NK-92 (cell line): ENCODE measurements at regions not wholly inside any gene's neighbourhood (a gene's known extent, or its start where the extent isn't known, plus 50 kb on each side); places are given as distances from the start of the nearest gene placed in this dataset.
"Not testable (repeated sequence)": the region's sequence is repeated elsewhere in the genome, so short reads cannot be mapped to it uniquely, and the experiment has no call there.

ENCODE experiments used
- DNase-seq: peaks from one replicate; lab custom pipeline; 2025; ENCODE audit not compliant: unreplicated experiment; lab: John Stamatoyannopoulos, UW

GRCh38 chr5:39775086-39775796 lies 350.5 kb upstream of the DAB2 start:
- DNase-seq: no peak

DNA sequence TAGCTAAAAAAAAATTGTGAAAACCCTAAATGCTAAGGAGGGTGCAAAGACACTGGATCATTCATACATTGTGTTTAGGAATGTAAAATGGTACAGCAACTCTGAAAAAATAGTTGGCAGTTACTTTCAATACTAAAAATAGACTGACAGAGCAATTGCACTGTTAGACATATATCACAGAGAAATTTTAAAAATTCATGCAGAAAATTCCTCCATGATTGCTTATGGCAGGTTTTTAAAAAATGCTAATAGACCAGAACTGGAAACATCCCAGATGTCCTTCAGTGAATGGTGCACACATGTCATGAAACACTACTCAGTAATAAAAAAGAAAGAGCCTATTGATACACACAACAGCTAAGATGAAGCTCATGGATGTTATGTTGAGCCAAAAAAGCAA lies 349.8 kb upstream of the DAB2 start:
- DNase-seq: no peak

DNA sequence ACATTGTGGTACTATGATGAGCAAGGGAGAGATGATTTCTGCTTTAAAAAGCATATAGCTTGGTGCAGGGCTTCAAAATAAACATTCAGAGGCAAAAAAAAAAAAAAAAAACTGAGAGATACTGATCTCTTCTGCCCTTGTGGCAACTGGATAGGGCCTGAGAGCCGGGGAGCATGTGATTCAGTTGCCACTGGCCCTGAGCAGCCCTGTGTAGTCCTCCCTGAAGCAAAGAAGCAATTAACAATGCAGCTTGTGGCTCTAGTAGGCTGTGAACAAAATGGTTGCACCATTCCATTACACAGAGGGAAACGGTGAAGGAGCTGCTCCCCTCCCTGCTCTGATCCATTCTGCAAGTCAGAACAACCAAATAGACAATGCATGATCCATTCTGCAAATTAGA lies 347.5 kb upstream of the DAB2 start:
- DNase-seq: no peak

DNA sequence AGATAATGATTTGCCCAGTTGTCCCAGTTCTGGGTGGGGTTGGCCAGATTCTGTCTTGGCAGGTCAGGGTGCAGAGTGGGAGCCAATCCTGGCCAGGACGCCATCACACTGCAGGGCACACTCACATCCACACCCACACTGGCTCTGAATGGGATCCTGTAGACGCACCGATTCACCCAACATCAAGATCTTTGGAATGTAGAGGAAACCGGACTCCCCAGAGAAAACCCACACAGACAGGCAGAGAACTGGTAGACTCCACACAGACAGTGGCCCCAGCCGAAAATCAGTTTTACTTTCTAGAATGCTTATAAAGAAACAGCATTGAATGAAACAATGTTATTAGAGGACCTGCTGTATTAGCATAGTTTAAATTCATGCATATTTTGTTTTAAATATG lies 343.1 kb upstream of the DAB2 start:
- DNase-seq: no peak

GRCh38 chr5:39765366-39765765 lies 340.6 kb upstream of the DAB2 start:
- no peak for DNase-seq

DNA sequence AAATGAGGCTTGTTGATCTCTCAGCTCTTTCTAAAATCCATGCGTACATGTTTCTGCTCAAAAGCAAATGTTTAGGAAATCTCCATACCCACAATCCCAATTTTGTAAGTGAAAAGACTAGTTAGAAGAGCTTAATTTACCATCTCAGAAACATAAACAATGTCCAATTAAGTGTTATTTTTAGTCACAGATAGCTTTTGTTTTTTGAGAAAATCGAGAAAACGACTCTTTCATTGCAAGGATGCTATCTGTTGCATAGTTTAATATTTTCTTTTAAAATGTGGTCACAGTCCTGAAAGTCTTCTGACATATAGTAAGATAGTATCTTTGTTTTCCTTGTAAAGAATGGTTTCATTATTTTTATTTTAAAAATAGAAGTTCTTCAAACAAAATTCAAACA lies 338.0 kb upstream of the DAB2 start:
- no peak for DNase-seq

GRCh38 chr5:39761199-39761950 lies 336.6 kb upstream of the DAB2 start:
- no peak for DNase-seq

DNA sequence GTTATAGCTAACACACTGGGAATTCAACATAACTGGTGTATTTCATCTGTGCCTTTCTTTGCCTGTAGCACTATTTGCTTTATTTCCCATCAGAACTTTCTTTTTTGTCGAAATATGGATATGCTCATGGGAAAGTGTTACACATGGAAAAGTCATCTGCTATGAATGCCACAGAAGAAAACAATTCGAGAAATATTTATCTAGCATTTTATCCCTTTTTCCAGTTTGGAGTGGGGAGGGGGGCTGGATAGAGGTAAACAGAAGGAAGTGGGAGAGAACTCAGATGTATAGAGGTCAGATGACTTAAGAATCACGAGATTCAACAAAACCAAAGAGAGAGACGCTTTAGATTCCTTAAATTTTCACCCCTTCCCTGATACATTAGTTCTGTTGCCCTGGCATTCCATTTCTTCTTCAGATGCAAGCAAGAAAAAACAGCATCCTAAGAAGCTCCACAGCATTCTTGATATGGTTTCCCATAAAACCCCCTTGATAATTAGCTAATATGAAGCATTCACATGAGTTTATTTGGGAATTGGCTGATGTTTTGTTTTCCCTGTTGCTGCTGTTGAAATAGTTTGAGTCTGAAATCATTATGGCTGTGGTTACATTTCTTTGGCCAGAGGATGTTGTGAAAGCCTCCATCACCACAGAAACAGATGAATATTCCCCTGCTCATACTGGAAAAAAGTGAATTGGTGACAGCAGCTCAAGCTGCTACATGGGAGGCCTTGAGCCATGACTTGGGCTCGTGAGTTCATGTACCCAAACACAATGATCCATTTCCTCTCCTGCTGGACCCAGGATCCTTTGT lies 335.8 kb upstream of the DAB2 start:
- DNase-seq: no peak

DNA sequence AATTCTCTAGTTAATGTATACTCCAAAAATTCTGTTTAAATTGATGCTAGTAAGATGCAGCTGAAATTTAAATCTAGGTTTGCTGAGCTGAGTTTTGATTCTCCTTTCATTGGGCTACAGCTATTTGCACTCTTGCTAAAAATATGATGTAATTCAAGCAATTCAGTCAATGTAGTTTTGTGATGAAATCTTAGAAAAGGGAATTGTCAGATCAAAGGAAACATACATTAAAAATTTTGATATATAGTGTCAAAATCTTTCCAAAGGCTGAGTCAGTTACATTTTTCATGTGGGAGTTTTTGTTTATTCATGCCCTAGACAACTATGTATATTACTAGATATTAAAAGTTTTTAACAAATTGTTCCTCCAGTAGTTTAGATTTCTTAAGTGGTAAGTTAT lies 334.9 kb upstream of the DAB2 start:
- no peak for DNase-seq

DNA sequence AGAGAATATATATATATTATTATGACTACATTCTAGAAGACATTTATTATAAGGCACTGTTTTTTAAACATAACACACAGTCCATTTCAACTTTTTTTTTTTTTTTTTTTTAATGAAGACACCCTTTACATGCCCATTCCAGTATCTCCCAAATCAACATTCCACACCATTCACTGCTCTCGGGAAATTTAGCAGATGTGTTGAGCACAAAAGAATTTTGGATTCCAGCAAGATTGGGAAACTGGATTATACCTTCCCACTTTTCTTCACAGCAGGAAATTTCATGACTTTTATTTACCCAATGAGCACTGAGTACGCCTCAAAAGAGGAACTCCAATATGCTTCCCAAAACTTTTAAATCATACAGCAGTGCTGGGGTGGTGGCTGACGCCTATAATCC lies 333.6 kb upstream of the DAB2 start:
- no peak for DNase-seq

DNA sequence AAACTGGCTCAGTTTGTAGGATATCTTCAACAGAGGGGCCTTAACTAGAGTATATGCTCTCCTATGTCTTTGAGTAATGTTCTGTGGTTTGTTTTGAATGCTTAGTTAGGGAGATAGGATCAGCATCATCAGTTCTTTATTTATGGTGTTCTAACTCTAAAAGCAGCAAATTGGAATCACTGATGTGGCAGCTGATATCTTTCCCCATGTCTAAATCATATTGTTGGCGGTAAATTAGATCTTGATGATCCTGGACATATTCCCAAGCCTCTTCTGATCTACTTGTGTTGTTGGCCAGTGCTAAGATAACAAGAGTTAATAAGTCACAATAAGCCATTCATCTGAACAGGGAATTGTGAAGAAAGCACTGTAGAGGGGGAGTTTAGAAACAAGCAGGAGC lies 332.4 kb upstream of the DAB2 start:
- DNase-seq: no peak

GRCh38 chr5:39755986-39756385 lies 331.2 kb upstream of the DAB2 start:
- no peak for DNase-seq

GRCh38 chr5:39755452-39755851 lies 330.7 kb upstream of the DAB2 start:
- no peak for DNase-seq

DNA sequence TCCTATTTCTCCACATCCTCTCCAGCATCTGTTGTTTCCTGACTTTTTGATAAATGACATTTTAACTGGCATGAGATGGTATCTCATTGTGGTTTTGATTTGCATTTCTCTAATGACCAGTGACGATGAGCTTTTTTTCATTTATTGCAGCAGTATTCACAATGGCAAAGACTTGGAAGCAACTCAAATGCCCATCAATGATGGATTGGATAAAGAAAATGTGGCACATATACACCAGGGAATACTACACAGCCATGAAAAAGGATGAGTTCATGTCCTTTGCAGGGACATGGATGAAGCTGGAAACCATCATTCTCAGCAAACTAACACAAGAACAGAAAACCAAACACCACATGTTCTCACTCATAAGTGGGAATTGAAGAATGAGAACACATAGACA lies 329.0 kb upstream of the DAB2 start:
- DNase-seq: not testable (repeated sequence)

GRCh38 chr5:39750661-39751060 lies 325.9 kb upstream of the DAB2 start:
- DNase-seq: no peak

GRCh38 chr5:39742916-39743315 lies 318.1 kb upstream of the DAB2 start:
- no peak for DNase-seq

GRCh38 chr5:39740404-39740803 lies 315.6 kb upstream of the DAB2 start:
- no peak for DNase-seq

GRCh38 chr5:39732166-39732565 lies 307.4 kb upstream of the DAB2 start:
- DNase-seq: no peak

DNA sequence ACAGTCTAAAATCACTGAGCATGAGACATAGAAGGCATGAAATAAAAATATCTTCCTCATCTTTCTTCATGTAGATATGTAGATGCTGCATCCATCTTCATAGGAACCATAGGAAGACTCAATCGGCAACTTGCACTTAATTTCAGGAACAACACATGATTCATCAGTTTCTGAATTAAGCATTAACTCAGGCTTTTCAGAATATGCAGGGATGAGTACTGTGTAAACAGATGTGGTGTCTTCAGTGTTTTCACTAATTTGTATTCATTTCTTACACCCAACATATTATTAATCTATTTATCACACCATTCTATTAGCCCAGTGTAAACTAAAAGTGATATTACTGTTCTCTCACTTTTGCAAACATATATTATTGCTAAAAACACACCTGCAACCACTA lies 305.9 kb upstream of the DAB2 start:
- DNase-seq: no peak

GRCh38 chr5:39730006-39730405 lies 305.2 kb upstream of the DAB2 start:
- DNase-seq: no peak

DNA sequence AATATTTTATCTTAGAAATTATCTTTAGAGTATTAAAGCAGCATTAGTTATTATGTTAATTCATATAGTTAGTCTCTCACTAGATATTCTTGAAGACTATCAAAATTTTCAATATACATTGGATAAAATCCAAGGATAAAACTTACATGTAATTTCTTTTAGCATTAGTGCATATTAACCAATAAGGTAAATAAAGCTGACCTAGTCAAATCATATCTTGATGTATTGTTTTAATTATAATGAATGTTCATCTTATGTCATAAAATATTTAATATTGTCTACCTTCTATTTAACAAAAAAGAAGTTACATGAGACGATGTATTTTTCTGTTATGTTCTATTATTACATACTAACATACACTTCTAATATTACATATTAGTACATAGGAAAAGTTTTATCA lies 301.7 kb upstream of the DAB2 start:
- no peak for DNase-seq

- no peak for DNase-seq
Measured at GRCh38 chr5:39721394-39721793, 296.6 kb upstream of the DAB2 start.
